ENCODE measurements at regions not wholly inside any gene's neighbourhood (a gene's known extent, or its start where the extent isn't known, plus 50 kb on each side); places are given as distances from the start of the nearest gene placed in this dataset.

GRCh38 chr20:21622097-21622857 is 83.2 kb upstream of the PAX1 start:
- TF ChIP-seq, protein P1, sequence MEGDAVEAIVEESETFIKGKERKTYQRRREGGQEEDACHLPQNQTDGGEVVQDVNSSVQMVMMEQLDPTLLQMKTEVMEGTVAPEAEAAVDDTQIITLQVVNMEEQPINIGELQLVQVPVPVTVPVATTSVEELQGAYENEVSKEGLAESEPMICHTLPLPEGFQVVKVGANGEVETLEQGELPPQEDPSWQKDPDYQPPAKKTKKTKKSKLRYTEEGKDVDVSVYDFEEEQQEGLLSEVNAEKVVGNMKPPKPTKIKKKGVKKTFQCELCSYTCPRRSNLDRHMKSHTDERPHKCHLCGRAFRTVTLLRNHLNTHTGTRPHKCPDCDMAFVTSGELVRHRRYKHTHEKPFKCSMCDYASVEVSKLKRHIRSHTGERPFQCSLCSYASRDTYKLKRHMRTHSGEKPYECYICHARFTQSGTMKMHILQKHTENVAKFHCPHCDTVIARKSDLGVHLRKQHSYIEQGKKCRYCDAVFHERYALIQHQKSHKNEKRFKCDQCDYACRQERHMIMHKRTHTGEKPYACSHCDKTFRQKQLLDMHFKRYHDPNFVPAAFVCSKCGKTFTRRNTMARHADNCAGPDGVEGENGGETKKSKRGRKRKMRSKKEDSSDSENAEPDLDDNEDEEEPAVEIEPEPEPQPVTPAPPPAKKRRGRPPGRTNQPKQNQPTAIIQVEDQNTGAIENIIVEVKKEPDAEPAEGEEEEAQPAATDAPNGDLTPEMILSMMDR (IDR thresholded peaks at IDR 0.05; ENCODE audit: insufficient read depth, low read depth, low read length): no peak
- TF ChIP-seq EZH2 (IDR thresholded peaks at IDR 0.05; ENCODE audit: insufficient read depth, low read length): no peak

Measured in astrocyte (in vitro differentiated cells and primary cell).